Occipital lobe (tissue), 1 donor: ENCODE measurements at regions not wholly inside any gene's neighbourhood (a gene's known extent, or its start where the extent isn't known, plus 50 kb on each side); places are given as distances from the start of the nearest gene placed in this dataset.
"Not testable (repeated sequence)": the region's sequence is repeated elsewhere in the genome, so short reads cannot be mapped to it uniquely, and the experiment has no call there.

ENCODE experiments used
- DNase-seq: peaks from one replicate; lab custom pipeline; 2025; lab: John Stamatoyannopoulos, UW

- DNase-seq, result no peak
Observed at GRCh38 chr9:31142456-31142855, 1242.0 kb upstream of the ACO1 start.

GRCh38 chr9:31144614-31145013 lies 1239.8 kb upstream of the ACO1 start:
- DNase-seq, result no peak

GRCh38 chr9:31146485-31147166 lies 1237.8 kb upstream of the ACO1 start:
- no peak for DNase-seq

DNA sequence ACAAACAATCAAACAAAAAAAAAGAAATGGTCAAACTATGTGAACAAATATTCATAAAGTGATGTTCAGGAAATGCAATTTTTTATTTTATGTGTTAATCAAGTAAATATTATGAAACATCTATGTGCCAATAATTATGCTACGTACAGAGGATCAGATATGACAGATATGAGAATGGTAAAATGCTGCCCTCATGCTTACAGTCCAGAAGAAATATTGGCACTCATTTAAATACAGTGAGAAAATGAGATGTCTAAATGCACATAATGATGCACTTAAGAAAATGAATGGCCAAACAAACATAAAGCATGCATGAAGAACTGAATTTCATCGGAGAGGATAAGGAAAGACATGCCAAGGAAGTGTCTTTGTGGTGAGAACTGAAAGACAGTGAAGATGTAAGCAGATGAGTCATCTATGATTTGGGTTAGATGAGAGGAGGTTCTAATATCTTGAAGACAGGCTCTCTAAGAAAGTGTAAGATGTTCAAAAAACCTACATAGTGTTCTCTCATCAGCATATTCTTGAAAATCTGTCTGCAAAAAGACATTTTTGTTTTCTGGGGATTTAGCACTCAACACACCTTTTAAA lies 1231.1 kb upstream of the ACO1 start:
- no peak for DNase-seq

DNA sequence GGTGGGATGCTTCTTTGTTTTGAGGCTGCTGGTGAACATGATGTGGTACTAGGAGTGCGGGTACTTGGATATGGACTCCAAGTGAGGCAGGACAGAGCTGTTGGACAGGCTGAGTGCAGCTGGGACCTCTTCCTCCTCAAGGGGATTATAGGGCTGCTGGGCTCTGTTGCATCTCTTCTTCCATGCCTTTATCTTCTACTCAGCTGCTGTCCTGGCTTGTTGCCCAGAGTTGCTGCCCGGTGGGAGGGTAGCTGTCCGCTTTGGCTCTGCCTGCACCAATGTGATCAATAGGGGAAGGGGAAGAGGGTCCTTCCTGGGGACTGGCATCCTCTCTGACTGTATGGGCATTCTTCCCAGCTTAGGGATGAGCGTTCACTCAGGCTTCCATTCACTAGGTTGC lies 1217.9 kb upstream of the ACO1 start:
- DNase-seq, result no peak

DNA sequence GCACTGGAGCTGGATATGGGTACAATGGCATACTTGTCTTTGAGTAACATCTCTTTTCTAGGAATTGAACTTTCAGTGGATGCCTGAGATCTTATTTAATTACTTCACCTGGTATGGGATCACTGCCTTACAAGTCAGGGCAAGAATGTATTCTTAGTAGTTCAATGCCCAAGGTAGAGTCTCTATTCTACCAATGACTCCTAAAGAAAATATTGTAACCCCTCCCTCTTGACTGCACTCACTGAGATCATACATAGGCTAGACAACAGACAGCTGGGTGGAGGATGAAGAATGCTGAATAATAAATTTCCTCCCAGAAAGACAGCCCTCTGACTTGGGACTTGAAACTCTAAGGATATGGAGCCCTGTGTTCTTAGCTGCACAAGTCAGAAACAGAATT lies 1216.3 kb upstream of the ACO1 start:
- no peak for DNase-seq

GRCh38 chr9:31174681-31175080 lies 1209.8 kb upstream of the ACO1 start:
- DNase-seq, result no peak

- no peak for DNase-seq
Observed at GRCh38 chr9:31183866-31184265, 1200.6 kb upstream of the ACO1 start.

DNA sequence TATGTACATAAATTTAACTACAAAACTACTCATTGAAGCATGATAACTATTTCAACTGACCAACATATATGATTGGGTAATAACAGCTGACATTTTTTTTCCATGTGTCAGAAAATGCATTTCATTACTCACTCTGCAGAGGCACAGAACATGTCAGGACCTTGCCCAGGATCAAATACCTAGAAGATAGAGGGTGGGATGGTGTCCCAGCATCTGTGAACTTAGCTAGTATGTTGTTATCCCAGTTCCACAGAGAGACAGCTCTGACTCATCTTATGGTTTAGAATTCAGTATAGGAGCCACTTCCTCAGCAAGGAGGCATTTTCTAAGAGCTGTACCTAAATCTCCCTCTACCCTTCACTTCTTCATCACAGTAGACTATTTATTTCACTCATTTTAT lies 1198.6 kb upstream of the ACO1 start:
- DNase-seq, result no peak

DNA sequence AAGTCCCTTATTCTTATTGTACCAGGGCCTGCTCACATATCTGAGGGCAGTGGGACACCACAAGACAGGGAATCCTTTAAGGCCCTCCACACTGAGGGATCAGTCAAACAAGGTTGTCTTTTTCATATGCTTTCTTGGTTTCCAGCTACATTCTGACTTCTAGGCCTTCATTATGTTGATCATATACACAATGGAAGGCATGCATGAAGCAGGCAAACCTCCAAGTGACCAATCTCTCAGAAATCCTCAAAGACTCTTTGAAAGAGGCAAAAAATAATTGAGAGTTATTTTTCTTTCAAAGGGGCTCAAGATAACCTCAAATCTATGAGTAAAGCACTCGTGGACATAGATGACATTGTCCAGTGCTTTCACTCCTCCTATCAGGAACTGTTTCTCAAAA lies 1195.9 kb upstream of the ACO1 start:
- no peak for DNase-seq

DNA sequence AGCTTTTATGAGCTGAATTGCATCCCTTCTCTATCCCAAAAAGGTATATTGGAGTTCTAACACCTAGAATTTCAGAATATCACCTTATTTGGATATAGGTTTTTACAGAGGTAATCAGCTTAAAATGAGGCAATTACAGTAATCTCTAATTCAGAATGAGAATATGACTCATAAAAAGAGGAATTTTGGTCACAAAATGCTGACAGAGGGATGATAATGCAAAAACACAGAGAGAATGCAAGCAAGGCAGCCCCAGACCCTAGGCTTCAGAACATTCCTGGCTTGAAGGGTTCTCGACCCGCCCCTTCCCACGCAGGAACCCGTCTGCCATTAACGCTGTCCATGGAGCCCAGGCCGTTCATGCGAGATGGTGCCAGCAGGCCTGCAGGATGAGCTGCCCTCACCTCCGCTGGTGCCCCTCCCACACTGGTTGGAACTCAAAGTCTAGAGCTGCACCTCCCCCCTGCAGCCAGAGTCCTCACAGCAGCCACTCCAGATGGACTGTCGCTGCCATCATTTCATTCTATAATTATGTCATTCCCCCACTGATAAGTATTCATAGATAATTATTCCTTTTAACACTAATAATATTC lies 1173.4 kb upstream of the ACO1 start:
- DNase-seq, result no peak

DNA sequence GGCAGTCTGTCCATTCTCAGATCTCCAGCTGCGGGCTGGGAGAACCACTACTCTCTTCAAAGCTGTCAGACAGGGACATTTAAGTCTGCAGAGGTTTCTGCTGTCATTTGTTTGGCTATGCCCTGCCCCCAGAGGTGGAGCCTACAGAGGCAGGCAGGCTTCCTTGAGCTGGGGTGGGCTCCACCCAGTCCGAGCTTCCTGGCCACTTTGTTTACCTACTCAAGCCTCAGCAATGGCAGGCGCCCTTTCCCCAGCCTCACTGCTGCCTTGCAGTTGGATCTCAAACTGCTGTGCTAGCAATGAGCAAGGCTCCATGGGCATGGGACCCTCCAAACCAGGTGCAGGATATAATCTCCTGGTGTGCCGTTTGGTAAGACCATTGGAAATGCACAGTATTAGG lies 1154.5 kb upstream of the ACO1 start:
- DNase-seq, result not testable (repeated sequence)

DNA sequence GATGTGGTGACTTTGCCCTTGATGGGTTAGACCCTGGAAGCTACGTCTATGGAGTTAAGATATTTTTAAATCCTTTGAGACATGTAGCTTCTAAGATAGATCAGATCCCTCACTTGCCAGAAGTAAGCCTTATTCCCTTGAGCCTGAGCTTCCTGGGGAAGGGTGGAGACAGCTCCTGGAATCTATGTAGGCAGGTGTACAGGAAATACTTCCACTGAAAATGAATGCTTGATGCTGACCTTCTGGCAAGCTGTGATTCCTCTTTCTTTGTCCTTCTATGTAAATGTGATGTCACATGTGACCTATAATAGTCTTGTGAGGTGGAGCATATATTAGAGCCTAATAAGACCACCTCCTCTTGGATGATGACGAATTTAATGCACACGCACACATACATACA lies 1152.0 kb upstream of the ACO1 start:
- no peak for DNase-seq

DNA sequence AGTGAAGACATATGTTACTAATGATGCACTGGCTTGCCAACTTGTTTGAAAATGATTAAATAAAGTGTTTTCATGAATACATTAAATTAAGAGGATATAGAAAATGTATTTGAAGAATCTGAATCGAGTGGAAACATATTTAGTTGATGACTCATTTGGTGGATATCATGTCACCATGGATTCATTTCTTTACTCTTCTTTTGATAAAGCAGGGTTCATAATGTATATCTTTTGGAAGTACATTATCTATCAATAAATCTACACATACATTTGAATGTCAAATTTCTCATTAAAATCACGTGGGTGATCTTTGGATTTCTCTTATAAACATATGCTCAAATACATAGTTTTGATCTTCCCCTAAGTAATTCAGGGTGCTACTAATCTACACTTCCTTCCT lies 1148.1 kb upstream of the ACO1 start:
- DNase-seq, result no peak

DNA sequence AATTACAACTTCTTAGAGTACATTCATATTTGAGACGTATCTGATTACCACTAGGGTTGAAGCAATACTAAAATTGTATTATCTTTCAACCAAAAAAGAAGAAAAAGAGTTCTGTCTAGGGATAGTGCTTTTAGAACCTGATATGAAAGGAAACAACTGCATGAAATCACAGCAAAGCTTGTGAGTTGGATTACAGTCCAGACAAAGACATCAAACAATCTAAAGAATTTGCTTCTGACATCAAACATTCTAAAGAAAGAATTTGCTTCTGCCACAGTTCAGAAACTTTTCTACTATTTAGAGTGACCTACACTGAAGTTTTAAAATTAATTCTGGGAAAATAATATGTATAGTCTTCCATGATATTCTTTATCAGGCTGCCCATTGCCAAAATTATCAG lies 1141.1 kb upstream of the ACO1 start:
- no peak for DNase-seq

DNA sequence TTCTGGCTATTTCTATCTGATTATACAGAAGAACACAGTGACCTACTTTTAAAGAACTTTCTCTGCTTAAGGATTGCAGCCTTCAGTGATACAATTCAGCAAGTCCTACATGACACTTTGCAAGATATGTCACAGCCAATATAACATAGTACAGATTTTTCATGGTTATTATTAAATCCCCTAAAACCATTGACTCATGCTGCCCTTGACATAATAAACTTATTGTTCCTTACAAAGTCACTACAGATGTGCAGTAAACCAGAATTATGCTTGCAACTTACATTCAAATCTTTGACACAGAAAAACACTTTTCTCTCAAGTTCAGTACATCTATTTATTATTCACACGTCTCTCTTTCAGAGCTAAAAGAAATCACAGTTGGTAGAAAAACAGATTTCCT lies 1136.3 kb upstream of the ACO1 start:
- DNase-seq, result no peak

- no peak for DNase-seq
Observed at GRCh38 chr9:31251386-31251785, 1133.1 kb upstream of the ACO1 start.

- no peak for DNase-seq
Observed at GRCh38 chr9:31253800-31254762, 1130.4 kb upstream of the ACO1 start.

- DNase-seq, result no peak
Observed at GRCh38 chr9:31255211-31255610, 1129.2 kb upstream of the ACO1 start.

- no peak for DNase-seq
Observed at GRCh38 chr9:31259824-31260223, 1124.6 kb upstream of the ACO1 start.

- no peak for DNase-seq
Observed at GRCh38 chr9:31272456-31273295, 1111.8 kb upstream of the ACO1 start.
